T-helper 1 cell treated with Interleukin-12 subunit alpha and Interleukin-12 subunit beta and Interleukin-4 antibody, amounts not matched to agents 30 μg/mL and 1 μg/mL, for 36 hours (primary cell): ENCODE measurements at regions not wholly inside any gene's neighbourhood (a gene's known extent, or its start where the extent isn't known, plus 50 kb on each side); places are given as distances from the start of the nearest gene placed in this dataset.

ENCODE experiments used
- H3K27ac Mint-ChIP-seq: one replicate; pipeline ENCODE4 v1.8.0; 2021; ENCODE audit warnings: mild to moderate bottlenecking, mixed read lengths
- H3K27me3 Mint-ChIP-seq: one replicate; pipeline ENCODE4 v1.8.0; 2021; ENCODE audit warnings: low read depth, mixed read lengths
- H3K36me3 Mint-ChIP-seq: one replicate; pipeline ENCODE4 v1.8.0; 2021; ENCODE audit warnings: low read depth, mixed read lengths
- H3K4me1 Mint-ChIP-seq: one replicate; pipeline ENCODE4 v1.8.0; 2021; ENCODE audit warnings: low read depth, mixed read lengths
- H3K4me3 Mint-ChIP-seq: one replicate; pipeline ENCODE4 v1.8.0; 2021; ENCODE audit warnings: mild to moderate bottlenecking, moderate library complexity, mixed read lengths
- H3K9me3 Mint-ChIP-seq: one replicate; pipeline ENCODE4 v1.8.0; 2021; ENCODE audit warnings: mixed read lengths

- Mint-ChIP-seq H3K9me3 (peaks cover 32% of the 10 kb centered on the region), H3K4me3 (no peak overlapping the region), H3K27me3 (no peaks in the 10 kb centered on the region), H3K27ac (no peak overlapping the region), H3K4me1 (no peaks in the 10 kb centered on the region), H3K36me3 (no peaks in the 10 kb centered on the region)
These were observed 872.6 kb downstream of the TDRD15 start for GRCh38 chr2:21996339-21996738.

GRCh38 chr2:21999522-21999921, 875.8 kb downstream of the TDRD15 start:
- H3K27me3 Mint-ChIP-seq: no peaks in the 10 kb centered on the region
- H3K4me3 Mint-ChIP-seq: no peak overlapping the region
- H3K27ac Mint-ChIP-seq: no peak overlapping the region
- H3K4me1 Mint-ChIP-seq: no peaks in the 10 kb centered on the region
- H3K9me3 Mint-ChIP-seq: peaks cover 27% of the 10 kb centered on the region
- H3K36me3 Mint-ChIP-seq: no peaks in the 10 kb centered on the region

- Mint-ChIP-seq H3K36me3 (no peaks in the 10 kb centered on the region), H3K27me3 (no peaks in the 10 kb centered on the region), H3K27ac (no peak overlapping the region), H3K4me1 (no peaks in the 10 kb centered on the region), H3K4me3 (no peak overlapping the region), H3K9me3 (peaks cover 16% of the 10 kb centered on the region)
These were observed 878.3 kb downstream of the TDRD15 start for GRCh38 chr2:22002066-22002465.

- Mint-ChIP-seq H3K36me3 (no peaks in the 10 kb centered on the region), H3K9me3 (peaks cover 23% of the 10 kb centered on the region), H3K4me1 (no peaks in the 10 kb centered on the region), H3K4me3 (no peak overlapping the region), H3K27me3 (no peaks in the 10 kb centered on the region), H3K27ac (no peak overlapping the region)
These were observed 879.5 kb downstream of the TDRD15 start for GRCh38 chr2:22003270-22003669.

- Mint-ChIP-seq H3K27me3 (no peaks in the 10 kb centered on the region), H3K36me3 (no peaks in the 10 kb centered on the region), H3K27ac (no peak overlapping the region), H3K9me3 (peaks cover 20% of the 10 kb centered on the region), H3K4me1 (no peaks in the 10 kb centered on the region), H3K4me3 (no peak overlapping the region)
These were observed 887.3 kb downstream of the TDRD15 start for GRCh38 chr2:22011048-22011447.

- Mint-ChIP-seq H3K9me3 (peaks cover 7% of the 10 kb centered on the region), H3K4me1 (no peaks in the 10 kb centered on the region), H3K27ac (no peak overlapping the region), H3K36me3 (no peaks in the 10 kb centered on the region), H3K27me3 (no peaks in the 10 kb centered on the region), H3K4me3 (no peak overlapping the region)
These were observed 896.4 kb downstream of the TDRD15 start for GRCh38 chr2:22020091-22020742.

- no peak overlapping the region for H3K27ac Mint-ChIP-seq
- no peak overlapping the region for H3K4me3 Mint-ChIP-seq
- no peaks in the 10 kb centered on the region for H3K36me3 Mint-ChIP-seq
- H3K9me3 Mint-ChIP-seq: peaks cover 7% of the 10 kb centered on the region
- no peaks in the 10 kb centered on the region for H3K27me3 Mint-ChIP-seq
- no peaks in the 10 kb centered on the region for H3K4me1 Mint-ChIP-seq
These were observed 903.7 kb downstream of the TDRD15 start for GRCh38 chr2:22027345-22028005.

- no peaks in the 10 kb centered on the region for H3K36me3 Mint-ChIP-seq
- no peak overlapping the region for H3K27ac Mint-ChIP-seq
- no peaks in the 10 kb centered on the region for H3K4me1 Mint-ChIP-seq
- H3K9me3 Mint-ChIP-seq: peaks cover 13% of the 10 kb centered on the region
- H3K27me3 Mint-ChIP-seq: no peaks in the 10 kb centered on the region
- no peak overlapping the region for H3K4me3 Mint-ChIP-seq
These were observed 911.6 kb downstream of the TDRD15 start for GRCh38 chr2:22035361-22035830.

GRCh38 chr2:22037274-22037673, 913.5 kb downstream of the TDRD15 start:
- H3K4me1 Mint-ChIP-seq: no peaks in the 10 kb centered on the region

GRCh38 chr2:22043784-22044183, 920.0 kb downstream of the TDRD15 start:
- no peaks in the 10 kb centered on the region for H3K4me1 Mint-ChIP-seq
- peaks cover 7% of the 10 kb centered on the region for H3K9me3 Mint-ChIP-seq
- no peaks in the 10 kb centered on the region for H3K36me3 Mint-ChIP-seq
- no peaks in the 10 kb centered on the region for H3K27me3 Mint-ChIP-seq
- no peak overlapping the region for H3K27ac Mint-ChIP-seq
- no peak overlapping the region for H3K4me3 Mint-ChIP-seq

More at GRCh38 chr2:22037274-22037673, 913.5 kb downstream of the TDRD15 start:
- no peaks in the 10 kb centered on the region for H3K27me3 Mint-ChIP-seq
- no peaks in the 10 kb centered on the region for H3K36me3 Mint-ChIP-seq
- no peak overlapping the region for H3K27ac Mint-ChIP-seq
- peaks cover 11% of the 10 kb centered on the region for H3K9me3 Mint-ChIP-seq
- no peak overlapping the region for H3K4me3 Mint-ChIP-seq

- no peaks in the 10 kb centered on the region for H3K36me3 Mint-ChIP-seq
- H3K27me3 Mint-ChIP-seq: no peaks in the 10 kb centered on the region
- peaks cover 7% of the 10 kb centered on the region for H3K9me3 Mint-ChIP-seq
- H3K4me1 Mint-ChIP-seq: no peaks in the 10 kb centered on the region
- no peak overlapping the region for H3K27ac Mint-ChIP-seq
- H3K4me3 Mint-ChIP-seq: no peak overlapping the region
These were observed 932.2 kb downstream of the TDRD15 start for GRCh38 chr2:22055784-22056620.

GRCh38 chr2:22056621-22057132, 932.9 kb downstream of the TDRD15 start:
- Mint-ChIP-seq H3K27ac (no peak overlapping the region), H3K36me3 (no peaks in the 10 kb centered on the region), H3K27me3 (no peaks in the 10 kb centered on the region), H3K4me1 (no peaks in the 10 kb centered on the region), H3K9me3 (peaks cover 7% of the 10 kb centered on the region), H3K4me3 (no peak overlapping the region)

GRCh38 chr2:22062679-22063078, 938.9 kb downstream of the TDRD15 start:
- Mint-ChIP-seq H3K36me3 (no peaks in the 10 kb centered on the region), H3K4me3 (no peak overlapping the region), H3K4me1 (no peaks in the 10 kb centered on the region), H3K9me3 (peaks cover 2% of the 10 kb centered on the region), H3K27me3 (no peaks in the 10 kb centered on the region), H3K27ac (no peak overlapping the region)

- H3K36me3 Mint-ChIP-seq: no peaks in the 10 kb centered on the region
- peaks cover 12% of the 10 kb centered on the region for H3K9me3 Mint-ChIP-seq
- no peak overlapping the region for H3K4me3 Mint-ChIP-seq
- H3K27ac Mint-ChIP-seq: no peak overlapping the region
- no peaks in the 10 kb centered on the region for H3K4me1 Mint-ChIP-seq
- H3K27me3 Mint-ChIP-seq: no peaks in the 10 kb centered on the region
These were observed 952.7 kb downstream of the TDRD15 start for GRCh38 chr2:22076454-22076853.
